GM18951 (cell line): ENCODE measurements at regions not wholly inside any gene's neighbourhood (a gene's known extent, or its start where the extent isn't known, plus 50 kb on each side); places are given as distances from the start of the nearest gene placed in this dataset.
"Not testable (repeated sequence)": the region's sequence is repeated elsewhere in the genome, so short reads cannot be mapped to it uniquely, and the experiment has no call there.

Experiments
- POLR2A ChIP-seq: IDR thresholded peaks from 4 replicates; pipeline ENCODE4 v1.6.1; 2011; ENCODE audit warnings: mild to moderate bottlenecking; ENCODE audit not compliant: insufficient read length, insufficient read depth; ENCODE audit errors: extremely low read depth
- in situ Hi-C: fragments of 300-500 bp; cut with MboI; formaldehyde crosslinking; loops from one replicate; pipeline ENCODE4 v1.12.0; 2022; ENCODE audit warnings: low sequenced_read_pairs, mixed read lengths, inconsistent platforms; ENCODE audit not compliant: unreplicated experiment

DNA sequence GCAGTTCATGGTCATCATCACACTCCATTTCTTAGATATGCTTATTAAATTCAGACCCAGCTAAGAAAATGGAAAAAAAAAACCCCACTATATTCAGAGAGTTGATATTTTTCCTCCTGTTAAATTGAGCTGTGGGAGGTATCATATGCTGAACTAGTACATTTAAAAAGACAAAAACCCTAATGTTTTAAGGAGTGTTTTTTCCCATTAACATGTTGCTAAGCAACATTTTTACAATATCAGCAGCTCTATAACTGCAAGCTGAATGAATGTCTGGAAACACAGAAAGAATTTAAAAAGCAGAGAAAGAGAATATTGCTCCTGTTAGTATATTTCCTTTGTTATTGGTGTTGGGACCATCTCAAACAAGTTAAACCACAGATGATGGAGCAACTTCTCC lies 265.8 kb upstream of the GRIA1 start:
- no peak for TF ChIP-seq POLR2A
- in situ Hi-C loops, result no loop called here

DNA sequence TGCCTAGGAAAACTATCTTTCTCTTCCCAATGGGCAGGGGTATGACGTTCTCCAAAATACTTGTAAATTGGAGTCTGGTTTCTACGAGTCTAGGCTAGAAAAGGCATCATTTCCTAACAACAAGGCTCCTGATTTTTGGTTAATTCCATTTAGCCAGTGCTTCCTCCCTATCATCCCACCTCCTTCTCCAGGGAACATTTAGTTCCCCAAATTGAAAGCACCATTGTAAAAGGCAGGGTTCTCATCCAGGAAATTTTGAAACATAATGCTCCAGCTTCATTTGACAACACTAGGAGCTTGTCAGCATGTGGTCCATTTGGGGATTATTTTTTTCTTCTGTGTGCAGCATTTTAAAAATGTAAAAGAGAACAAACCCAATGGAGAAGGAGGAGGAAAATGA lies 256.5 kb upstream of the GRIA1 start:
- in situ Hi-C loops, result no loop called here

DNA sequence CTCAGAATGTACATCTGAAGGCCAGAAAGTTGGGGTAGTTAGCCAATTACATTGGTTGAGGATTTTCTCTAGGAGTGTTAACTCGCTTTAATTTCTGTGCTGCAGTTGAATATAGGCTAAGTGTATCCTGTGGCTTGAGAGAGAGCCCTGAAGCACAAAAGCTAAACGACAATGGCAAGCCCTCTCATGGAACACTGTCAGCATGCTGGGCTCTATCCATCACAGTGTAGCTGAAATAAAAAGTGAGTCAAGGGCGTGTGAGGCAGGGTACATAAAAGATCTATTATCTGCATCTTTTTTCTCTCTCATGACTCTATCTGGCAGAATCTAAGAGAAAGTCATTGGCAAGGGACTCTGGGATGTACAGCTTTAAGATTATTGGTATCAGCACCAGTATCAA lies 254.2 kb upstream of the GRIA1 start:
- in situ Hi-C loops, result no loop called here
- TF ChIP-seq POLR2A, result no peak

More for the DNA sequence above, 256.5 kb upstream of the GRIA1 start:
- TF ChIP-seq POLR2A, result no peak

DNA sequence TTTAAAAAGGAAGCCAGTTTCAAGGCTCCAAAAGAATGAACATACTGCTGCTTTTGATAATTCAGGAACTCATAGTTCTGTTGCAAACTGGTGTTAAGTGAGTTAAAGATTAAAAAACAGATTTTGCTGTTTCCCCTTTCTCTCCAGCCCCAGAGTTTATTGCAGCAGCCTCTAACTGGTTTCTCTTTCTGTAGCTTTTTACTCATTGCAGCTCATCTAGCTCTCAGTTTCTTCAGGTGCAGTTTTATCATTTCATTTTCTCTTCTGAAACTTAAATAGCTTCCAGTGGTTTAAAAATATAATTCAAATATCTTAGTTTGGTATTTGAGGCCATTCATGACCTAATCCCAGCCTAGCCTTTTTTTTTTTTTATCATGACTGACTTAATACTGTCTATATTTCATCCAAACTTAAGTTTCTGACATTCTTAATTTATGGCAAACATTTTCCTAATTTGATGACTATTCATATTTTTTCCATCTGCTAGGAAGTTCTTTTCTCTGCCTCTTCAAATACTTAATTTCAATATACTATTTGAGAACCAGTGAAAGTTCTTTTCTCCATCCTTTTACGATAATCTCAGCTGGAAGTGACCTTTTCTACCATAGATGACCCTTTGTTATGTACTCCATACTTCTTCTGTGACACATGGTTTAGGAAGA lies 252.7 kb upstream of the GRIA1 start:
- in situ Hi-C loops, result no loop called here
- no peak for TF ChIP-seq POLR2A

DNA sequence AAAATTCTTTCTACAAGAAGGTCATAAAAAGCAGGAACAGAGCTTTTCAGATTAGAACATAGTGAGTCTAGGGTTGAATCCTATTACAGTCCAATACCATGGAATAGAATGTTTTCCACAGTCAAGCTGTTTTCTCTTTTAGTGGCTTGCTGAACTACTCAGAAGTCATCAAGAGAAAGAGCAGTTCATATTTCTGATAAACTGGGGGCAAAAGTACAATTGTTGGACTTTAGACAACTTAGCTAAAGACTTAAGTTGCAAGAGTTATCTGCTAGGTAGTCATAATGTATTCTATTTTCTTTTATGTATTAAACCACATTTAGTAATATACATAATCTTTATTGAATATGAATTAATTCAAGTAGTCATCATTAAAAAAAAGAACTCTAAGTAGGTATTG lies 233.1 kb upstream of the GRIA1 start:
- in situ Hi-C loops, result no loop called here
- TF ChIP-seq POLR2A, result no peak

DNA sequence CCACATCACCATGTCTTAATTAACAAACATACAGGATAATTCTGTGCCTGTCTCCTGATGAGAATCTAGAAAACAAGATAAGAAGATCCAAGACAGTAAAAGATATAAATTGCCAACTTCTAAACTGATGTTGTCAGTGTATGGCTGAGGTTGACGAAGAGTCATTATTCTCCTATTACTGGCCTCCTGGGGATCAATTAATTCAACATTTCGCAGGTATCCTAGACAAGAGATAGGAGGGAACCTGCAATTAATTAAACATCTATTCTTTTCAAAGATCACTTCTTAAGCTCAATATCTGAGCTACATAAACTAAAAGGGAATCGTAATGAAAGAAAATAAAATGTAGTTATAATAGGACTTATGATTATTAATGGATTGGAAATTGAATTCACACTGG lies 232.0 kb upstream of the GRIA1 start:
- TF ChIP-seq POLR2A, result no peak
- in situ Hi-C loops, result no loop called here

DNA sequence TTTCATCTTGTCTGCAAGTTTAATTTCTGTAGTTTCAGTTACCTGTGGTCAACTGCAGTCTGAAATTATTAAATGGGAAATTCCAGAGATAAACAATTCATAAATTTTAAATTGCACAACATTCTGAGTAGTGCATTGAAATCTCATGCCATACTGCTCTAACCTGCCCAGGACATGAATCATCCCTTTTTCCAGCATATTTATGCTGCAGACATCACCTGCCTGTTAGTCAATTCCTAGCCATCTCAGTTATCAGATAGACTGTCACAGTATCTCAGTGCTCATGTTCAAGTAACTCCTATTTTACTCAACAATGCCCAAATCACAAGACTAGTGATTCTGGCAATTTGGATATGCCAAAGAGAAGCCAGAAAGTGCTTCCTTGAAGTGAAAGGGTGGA lies 223.0 kb upstream of the GRIA1 start:
- no peak for TF ChIP-seq POLR2A
- in situ Hi-C loops, result no loop called here

DNA sequence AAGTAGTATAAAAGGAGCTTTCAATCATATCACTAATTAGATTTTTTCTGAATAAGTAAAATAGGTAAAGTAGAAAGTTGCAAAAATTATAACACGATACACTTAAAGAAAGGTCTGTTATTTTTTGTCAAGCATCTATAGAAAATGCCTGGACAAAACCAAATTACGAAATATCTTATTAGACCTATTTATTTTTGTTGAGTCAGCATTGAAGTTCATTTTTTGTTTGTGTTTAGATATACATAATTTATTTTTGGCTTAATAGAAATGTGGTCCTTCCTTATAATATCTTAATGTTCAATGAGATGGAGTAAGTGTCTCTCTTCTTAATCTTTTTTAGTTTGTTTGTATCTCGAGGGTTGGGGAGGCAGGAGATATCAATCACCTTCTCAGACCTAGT lies 214.8 kb upstream of the GRIA1 start:
- in situ Hi-C loops, result no loop called here
- TF ChIP-seq POLR2A, result no peak

DNA sequence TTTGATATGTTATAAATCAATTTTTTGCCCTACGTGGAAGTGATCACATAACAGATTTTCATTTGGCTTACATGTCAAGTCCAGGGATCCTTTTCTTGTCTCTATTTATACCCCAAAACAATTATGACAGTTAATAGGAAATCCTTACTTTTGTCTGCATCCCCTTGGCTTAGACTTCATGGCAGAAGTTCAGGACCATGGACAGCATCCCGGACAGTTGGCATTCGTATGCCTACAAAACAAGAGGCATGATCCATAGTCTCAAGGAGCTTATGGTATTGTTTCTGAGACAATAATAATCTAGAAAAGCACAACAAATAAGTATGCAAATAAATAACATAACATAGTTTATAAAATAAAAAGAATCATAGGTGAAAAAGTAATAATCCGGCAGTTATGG lies 214.3 kb upstream of the GRIA1 start:
- no peak for TF ChIP-seq POLR2A
- in situ Hi-C loops, result no loop called here

DNA sequence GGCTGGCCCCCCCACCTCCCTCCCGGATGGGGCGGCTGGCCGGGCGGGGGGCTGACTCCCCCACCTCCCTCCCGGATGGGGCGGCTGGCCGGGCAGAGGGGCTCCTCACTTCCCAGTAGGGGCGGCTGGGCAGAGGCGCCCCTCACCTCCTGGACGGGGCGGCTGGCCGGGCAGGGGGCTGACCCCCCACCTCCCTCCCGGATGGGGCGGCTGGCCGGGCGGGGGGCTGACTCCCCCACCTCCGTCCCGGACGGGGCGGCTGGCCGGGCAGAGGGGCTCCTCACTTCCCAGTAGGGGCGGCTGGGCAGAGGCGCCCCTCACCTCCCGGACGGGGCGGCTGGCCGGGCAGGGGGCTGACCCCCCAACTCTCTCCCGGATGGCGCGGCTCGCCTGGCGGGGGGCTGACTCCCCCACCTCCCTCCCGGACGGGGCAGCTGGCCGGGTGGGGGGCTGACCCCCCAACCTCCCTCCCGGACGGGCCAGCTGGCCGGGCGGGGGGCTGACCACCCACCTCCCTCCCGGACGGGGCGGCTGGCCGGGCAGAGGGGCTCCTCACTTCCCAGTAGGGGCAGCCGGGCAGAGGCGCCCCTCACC lies 194.1 kb upstream of the GRIA1 start:
- in situ Hi-C loops, result not testable (repeated sequence)

DNA sequence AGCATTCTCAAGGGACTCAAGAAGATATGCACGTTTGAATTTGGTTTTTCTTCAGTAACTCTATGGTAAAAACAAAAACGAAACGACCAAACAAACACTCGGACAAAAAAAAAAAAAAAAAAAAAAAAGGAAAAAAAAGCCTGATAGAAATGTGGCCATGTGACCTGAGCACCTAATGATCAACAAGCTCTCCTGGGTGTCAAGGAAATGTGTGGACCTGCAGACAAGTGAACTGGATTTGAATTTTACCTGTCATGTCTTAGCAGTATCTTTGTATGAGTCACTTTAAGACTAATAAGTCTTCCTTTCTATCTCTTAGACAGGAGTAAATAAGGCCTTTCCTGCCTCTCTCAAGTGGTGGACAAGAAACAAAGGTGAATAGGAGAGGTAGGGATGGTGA lies 190.6 kb upstream of the GRIA1 start:
- TF ChIP-seq POLR2A, result no peak

DNA sequence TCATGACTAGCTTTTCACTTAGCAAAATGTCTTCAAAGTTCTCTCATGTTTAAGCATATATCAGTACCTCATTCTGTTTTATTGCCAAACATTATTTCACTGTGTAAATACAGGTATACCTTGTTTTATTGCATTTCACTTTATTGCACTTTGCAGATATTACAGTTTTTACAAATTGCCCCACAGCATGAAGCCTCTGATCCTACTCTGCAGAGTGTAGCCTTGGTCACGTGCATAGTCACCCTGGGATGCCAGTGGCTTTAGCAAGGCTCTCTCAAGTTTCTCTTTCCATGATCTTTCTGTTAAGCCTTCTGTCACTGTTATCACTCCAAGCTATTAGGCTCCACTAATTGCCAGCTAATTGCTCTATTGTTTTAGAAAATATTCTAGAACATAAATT lies 182.2 kb upstream of the GRIA1 start:
- in situ Hi-C loops, result no loop called here
- TF ChIP-seq POLR2A, result no peak

More for the DNA sequence above, 190.6 kb upstream of the GRIA1 start:
- in situ Hi-C loops, result no loop called here

DNA sequence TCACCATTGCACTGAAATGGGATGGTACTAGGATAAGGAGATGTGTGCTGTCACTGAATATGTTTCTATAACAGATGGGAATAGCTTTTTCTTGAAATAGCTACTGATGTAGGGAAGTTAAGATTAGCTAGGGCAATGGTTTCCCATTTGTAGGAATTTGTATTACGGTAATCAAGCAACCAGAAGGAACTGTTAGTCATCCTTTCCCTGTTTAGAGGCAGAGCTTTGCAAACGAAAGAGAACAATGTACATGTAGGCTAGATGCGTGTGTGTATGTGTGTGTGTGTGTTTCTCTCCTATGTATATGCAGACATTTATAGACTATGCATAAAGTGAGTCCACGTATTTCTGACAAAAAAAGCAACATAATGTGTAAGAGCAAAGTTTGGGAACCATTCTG lies 171.9 kb upstream of the GRIA1 start:
- no peak for TF ChIP-seq POLR2A
- in situ Hi-C loops, result no loop called here

DNA sequence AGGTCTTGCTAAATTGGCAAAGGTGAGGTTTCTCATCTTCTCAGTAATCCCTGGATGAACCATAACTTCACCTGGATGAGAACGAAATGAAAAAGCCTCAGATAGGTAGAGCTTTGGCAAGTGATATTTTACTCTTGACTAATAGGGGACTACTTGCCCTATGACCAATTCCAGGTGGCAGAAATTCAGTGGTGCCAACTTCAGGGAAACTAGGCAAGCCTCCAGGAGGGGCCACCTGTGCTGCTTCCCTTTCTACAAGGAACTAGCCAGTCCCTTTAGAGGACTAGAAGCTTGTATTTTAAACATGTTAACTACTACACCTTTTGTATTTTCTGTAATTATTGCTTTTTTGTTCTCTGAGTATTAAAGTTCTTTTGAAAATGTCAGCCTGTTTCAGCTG lies 169.0 kb upstream of the GRIA1 start:
- in situ Hi-C loops, result no loop called here
- TF ChIP-seq POLR2A, result no peak

DNA sequence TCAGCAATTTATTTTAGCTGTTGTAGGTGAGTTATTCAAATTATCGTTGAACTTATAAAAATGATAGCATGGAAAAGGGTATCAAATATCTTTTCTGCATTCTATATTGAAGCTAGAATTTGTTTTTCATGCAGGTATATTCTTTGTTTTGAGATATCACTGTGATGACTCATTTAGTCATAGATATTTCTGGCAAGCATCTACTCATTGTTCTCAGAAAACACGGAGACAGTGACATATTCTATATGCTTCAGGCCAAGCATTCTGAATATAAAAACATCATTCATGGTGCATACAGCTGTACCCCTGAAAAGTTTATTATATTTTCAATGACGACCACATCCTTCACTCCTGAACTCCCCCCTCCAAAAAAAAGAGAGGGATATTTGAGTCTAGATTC lies 150.3 kb upstream of the GRIA1 start:
- no peak for TF ChIP-seq POLR2A
- in situ Hi-C loops, result no loop called here
